GM19467 (cell line): ENCODE measurements at regions not wholly inside any gene's neighbourhood (a gene's known extent, or its start where the extent isn't known, plus 50 kb on each side); places are given as distances from the start of the nearest gene placed in this dataset.
"Not testable (repeated sequence)": the region's sequence is repeated elsewhere in the genome, so short reads cannot be mapped to it uniquely, and the experiment has no call there.

Experiments
- ATAC-seq: cut with Tn5 transposase; IDR thresholded peaks from one replicate; pipeline ENCODE4 v1.9.1; 2021; ENCODE audit warnings: mild to moderate bottlenecking, moderate library complexity; ENCODE audit not compliant: unreplicated experiment

DNA sequence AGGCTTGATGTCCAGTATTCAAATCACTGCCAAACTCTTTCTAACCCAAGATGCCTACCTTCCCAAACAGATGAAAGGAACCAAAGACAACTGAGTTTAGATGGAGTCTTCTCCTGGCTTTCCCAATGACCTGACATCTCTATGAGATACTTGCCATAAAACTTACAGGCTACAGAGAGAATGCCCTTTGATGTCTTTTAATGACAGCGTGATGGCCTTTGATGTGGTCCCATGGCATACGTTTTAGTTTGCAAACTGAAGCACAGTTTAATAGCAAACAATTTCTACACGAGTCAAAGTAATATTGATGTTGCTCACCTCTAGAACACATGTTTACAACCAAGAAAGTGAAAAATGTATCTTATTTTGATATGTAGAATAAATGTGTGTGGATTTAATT, 73.2 kb downstream of the ZIC4 start:
- ATAC-seq: no peak

- ATAC-seq: no peak
Observed at GRCh38 chr3:147328711-147329110, 77.6 kb downstream of the ZIC4 start.

- no peak for ATAC-seq
Observed at GRCh38 chr3:147324356-147324755, 82.0 kb downstream of the ZIC4 start.

DNA sequence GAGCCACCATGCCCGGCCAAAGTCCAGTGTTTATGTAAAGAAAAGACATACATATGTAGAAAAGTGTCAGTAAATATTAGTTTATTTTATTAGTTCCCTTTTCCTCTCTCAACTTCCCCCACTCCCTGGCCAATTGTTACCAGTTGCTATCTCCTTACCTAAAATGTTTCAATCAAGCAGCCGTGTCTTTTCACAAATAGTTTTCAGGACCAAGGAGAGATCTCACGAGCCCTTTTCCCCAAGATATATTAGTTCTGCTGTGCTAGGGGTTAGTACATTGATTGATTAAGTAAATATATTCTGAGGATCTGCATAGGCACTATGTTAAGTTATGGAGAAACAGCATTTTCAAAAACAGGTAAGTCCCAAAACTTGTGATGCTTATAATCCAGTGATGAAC, 87.4 kb downstream of the ZIC4 start:
- no peak for ATAC-seq

- not testable (repeated sequence) for ATAC-seq
Observed at GRCh38 chr3:147317080-147317479, 89.3 kb downstream of the ZIC4 start.

- no peak for ATAC-seq
Observed at GRCh38 chr3:147313513-147313912, 92.8 kb downstream of the ZIC4 start.

DNA sequence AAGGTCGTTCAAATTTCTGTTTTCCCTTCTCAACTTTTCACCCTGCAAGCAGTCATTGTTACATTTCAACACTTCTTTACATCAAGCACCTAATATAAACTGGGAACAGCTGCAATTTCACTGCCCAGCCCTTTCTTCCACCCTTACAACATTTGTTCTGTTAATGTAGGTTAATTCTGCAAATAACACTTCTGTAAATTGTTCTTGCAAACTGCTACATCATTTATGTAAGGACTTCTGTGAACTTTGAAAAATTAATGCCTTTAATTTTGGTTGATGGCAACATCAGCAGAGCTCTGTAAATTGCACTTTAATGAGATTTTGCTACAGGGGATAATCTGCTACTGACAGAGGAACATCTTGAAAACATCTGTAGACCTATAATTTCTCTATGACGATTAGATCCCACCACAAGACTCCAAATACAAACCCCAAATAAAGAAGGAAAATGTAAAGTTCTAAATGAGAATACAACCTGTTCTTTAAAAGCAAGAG, 93.5 kb downstream of the ZIC4 start:
- ATAC-seq: no peak

DNA sequence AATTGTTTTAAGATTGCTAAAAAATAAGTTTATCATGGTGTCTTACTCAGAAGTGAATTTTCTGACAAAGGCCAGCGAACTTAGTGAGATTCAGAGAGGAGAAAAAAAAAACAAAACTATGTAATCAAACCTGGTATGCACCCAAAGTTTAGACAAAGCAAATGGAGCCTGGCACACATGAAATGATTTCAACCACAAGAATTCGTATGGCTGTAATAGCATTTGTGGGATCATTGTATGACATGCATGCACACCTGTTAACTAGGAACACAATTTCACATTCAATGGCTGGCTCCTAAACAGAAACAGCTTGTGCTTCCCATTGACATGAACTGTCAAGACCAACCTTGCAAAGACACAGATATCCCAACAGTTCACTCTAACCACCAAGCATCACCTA, 94.6 kb downstream of the ZIC4 start:
- no peak for ATAC-seq

DNA sequence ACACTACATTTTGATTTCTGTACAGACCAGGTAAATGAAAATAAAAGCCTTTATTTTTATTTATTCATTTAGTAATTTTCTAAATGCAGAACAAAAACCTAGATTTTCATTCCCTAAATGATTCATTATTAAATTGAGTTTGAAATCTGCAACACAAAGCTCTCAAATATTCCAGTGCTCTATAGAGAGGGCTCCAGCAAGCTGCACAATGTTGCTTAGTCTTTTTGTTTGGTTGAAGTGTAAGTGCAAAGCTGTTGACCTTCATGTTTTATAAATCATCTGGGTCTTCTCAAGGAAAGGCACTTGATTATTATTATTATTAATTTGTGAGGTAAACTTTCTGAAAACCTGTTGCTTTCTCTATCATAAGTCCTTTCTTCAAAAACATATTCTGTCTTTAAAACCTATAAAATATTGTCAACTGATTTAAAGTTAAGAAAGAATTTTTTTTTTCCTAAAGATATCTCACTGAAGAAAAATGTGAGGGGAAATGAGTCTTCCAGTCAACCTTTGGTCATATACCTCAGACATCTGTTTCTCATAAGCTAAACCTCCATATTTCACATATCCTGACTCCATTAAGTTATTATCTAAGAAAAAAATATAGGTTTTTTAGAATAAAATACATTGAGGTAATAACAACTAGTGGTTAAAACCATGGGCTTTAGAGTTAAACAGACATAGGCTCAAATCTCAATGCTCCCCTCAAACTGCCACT, 100.7 kb downstream of the ZIC4 start:
- no peak for ATAC-seq

DNA sequence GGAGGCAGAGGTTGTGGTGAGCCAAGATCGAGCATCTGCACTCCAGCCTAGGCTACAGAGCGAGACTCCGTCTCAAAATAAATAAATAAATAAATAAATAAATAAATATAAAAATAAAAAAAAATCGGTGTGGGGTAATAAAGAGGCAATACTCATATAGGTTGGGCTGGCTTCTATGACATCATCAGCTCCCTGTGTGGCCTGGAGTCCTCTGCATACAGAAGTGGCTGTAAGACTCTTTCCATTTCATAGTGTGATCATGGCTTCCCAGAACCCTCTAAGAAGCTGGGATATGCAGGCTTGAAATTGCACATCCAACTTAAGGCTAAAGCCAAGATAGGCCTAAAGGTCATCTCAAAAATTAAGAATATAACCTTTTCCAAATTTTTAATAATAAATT, 101.6 kb downstream of the ZIC4 start:
- no peak for ATAC-seq

- no peak for ATAC-seq
Observed at GRCh38 chr3:147301781-147302180, 104.6 kb downstream of the ZIC4 start.

DNA sequence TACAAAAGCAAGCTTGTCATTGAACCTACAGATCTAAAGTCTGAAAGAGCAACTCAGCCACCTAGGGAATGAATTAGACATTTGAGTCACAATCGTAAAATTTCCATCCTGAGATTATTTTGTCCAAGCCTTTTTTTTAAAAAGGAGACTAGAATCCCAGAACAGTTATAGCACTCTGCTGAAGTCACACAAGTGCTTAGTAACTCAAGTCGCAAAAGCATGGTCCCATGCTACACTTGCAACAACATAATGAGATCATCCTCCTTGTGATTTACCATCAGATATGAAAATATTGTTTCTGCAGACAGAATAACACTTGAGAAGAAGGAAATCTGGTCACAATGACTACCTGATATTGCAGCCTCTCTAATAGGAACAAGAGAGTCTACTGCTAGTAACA, 106.7 kb downstream of the ZIC4 start:
- no peak for ATAC-seq

DNA sequence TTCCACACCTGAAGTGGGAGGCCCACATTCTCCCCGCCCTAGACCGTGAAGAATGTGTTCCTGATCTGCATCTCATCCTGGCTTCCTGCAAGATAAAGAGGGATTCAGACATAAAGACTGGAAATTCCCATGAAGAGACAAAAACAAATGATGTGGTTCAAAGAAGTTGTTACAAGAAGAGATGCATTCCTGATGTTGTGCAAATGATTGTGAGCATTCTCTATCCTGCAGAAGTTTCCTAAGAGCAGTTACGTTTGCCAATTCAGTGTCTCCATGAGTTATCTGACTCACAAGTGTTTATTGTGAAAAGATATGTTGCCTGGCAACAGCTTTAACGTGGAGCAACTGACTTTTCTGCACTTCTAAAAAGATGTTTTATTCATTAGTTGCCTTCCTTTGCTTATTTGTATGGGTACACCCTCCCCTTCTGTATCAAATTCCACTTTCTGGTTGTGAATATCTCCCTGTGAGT, 107.8 kb downstream of the ZIC4 start:
- ATAC-seq: no peak

- ATAC-seq: no peak
Observed at GRCh38 chr3:147297761-147298350, 108.5 kb downstream of the ZIC4 start.

DNA sequence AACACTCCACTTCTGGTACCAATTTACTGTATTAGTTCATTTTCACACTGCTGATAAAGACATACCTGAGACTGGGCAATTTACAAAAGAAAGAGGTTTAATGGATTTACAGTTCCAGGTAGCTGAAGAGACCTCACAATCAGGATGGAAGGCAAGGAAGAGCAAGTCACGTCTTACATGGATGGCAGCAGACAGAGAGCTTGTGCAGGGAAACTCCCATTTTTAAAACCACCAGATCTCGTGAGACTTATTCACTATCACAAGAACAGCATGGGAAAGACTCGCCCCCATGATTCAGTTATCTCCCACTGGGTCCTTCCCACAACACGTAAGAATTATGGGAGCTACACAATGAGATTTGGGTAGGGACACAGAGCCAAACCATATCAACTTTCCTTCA, 119.0 kb downstream of the ZIC4 start:
- ATAC-seq: not testable (repeated sequence)

GRCh38 chr3:147269907-147270306, 136.4 kb downstream of the ZIC4 start:
- ATAC-seq: no peak

DNA sequence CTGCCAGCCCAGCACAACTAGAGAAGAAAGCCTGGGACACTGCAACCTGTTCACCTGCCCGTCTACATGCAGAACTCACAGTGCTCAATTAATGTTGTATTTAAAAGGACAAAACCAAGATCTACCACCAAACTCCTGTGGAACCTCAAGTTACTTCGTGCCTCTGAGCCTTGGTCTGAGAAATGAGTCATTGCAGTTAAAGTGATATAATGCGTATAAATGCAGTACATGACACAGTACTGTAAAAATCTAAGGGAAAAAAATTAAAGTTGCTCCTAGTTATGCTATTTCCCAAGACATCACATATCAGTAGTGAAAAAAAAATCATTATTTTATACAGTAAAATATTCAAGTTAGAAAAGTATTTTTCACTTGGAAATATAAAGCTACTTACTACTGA, 138.9 kb downstream of the ZIC4 start:
- no peak for ATAC-seq

DNA sequence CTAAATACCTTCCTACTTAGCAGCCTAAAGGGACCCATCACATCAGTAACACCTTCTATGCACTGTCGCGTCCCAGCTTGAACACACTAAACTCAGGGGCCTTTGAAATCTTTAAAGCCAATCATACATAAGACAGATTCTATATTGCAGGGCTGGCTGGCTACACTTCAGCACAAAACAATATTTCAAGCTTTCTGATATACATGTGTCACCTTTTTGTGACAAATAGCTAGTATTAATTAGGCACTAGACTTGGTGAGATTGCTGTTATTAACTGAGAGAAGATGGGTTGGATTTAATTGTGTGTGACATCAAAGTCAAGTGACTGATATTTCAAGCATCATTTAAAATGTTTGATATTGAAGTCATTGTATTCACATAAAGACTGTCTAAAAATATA, 148.4 kb downstream of the ZIC4 start:
- no peak for ATAC-seq

- no peak for ATAC-seq
Observed at GRCh38 chr3:147256739-147257138, 149.6 kb downstream of the ZIC4 start.

DNA sequence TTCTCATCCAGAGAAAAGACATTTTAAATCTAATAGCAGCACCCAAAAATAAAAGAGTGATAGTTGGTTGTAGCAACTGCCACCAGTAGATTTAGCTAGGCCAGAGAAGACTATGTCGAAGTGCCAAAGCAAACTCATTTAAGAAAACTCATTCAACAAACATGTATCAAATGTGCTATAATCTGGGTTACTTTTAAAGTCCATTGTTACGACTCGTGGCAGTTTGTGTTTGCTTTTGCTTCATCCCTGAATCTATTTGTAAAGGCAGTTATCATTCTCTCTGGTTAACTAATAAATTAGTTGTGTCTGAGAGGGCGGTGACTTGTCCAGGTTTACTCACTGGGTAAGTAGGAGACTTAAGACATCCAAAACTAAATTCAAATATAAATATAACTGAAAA, 159.4 kb downstream of the ZIC4 start:
- ATAC-seq: no peak

DNA sequence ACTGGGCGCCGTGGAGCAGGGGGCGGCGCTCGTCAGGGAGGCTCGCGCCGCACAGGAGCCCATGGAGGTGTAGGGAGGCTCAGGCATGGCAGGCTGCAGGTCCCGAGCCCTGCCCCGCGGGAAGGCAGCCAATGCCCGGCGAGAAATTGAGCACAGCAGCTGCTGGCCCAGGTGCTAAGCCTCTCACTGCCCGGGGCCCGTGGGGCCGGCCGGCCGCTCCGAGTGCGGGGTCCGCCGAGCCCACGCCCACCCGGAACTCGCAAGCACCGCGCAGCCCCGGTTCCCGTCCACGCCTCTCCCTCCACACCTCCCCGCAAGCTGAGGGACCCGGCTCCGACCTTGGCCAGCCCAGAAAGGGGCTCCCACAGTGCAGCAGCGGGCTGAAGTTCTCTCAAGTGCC, 160.7 kb downstream of the ZIC4 start:
- ATAC-seq: not testable (repeated sequence)

DNA sequence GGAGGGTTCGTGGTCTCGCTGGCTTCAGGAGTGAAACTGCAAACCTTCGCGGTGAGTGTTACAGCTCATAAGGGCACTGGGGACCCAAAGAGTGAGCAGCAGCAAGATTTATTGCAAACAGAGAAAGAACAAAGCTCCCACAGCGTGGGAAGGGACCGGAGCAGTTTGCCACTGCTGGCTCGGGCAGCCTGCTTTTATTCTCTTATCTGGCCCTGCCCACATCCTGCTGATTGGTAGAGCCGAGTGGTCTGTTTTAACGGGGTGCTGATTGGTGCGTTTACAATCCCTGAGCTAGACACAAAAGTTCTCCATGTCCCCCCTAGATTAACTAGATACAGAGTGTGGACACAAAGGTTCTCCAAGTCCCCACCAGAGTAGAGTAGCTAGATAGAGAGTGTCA, 161.3 kb downstream of the ZIC4 start:
- not testable (repeated sequence) for ATAC-seq

DNA sequence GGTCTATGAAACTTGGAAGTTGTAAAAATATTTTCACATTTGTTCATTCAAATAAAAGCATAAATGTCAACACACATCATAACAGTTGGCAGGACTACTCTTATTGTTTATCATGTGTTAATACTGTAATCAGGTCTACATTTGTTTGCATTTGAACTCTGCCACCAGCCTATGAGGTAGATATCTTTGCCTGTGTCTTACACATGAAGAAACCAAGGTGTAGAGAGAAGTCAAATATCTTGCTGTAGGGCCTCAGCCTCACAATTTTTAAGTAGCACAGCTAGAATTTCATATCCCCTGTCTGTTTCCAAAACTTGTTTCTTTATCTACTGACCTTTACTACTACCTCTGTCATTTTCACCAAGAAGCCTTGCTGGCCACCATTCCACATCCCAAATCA, 161.9 kb downstream of the ZIC4 start:
- ATAC-seq: no peak
